Vagina (tissue), 2 donors: ENCODE measurements at regions not wholly inside any gene's neighbourhood (a gene's known extent, or its start where the extent isn't known, plus 50 kb on each side); places are given as distances from the start of the nearest gene placed in this dataset.

ENCODE experiments used
- DNase-seq, 2 donors: peaks; one replicate each; pipeline ENCODE4 v3.0.0-alpha.2; 2017; ENCODE audit errors: extremely low spot score in 2 of 2
- H3K27ac ChIP-seq: fragments of 200-600 bp; sonication (generic); one replicate; pipeline ENCODE4 v1.5.1; 2019
- H3K27me3 ChIP-seq: fragments of 200-600 bp; sonication (generic); one replicate; pipeline ENCODE4 v1.5.1; 2019
- H3K36me3 ChIP-seq, 2 donors: fragments of 200-600 bp; sonication (generic); one replicate each; pipeline ENCODE4 v1.5.1; 2017 to 2019
- H3K4me1 ChIP-seq: fragments of 200-600 bp; sonication (generic); one replicate; pipeline ENCODE4 v1.5.1; 2019
- H3K4me3 ChIP-seq, 2 donors: fragments of 200-600 bp; sonication (generic); 1 replicate in 1 of 2; 2 replicates in 1 of 2; pipeline ENCODE4 v1.5.1; 2016 to 2019
- H3K9me3 ChIP-seq: fragments of 200-600 bp; sonication (generic); one replicate; pipeline ENCODE4 v1.5.1; 2019
- CTCF ChIP-seq, 3 experiments: fragments of 450-650 bp in 2 of 3; fragments of 200-600 bp in 1 of 3; sonication (generic) in 1 of 3; IDR thresholded peaks; one replicate each; pipeline ENCODE4 v1.5.1; 2017 to 2019; ENCODE audit warnings: antibody characterized with exemption in 3 of 3, mild to moderate bottlenecking in 2 of 3, moderate library complexity in 2 of 3
- POLR2A ChIP-seq, 2 donors: fragments of 450-650 bp; IDR thresholded peaks; one replicate each; pipeline ENCODE4 v1.6.1; 2017; ENCODE audit warnings: antibody characterized with exemption in 2 of 2, mild to moderate bottlenecking in 2 of 2, moderate library complexity in 2 of 2
- POLR2AphosphoS5 ChIP-seq, 2 donors: sonication (generic); formaldehyde crosslinking; IDR thresholded peaks; one replicate each; pipeline ENCODE4 v1.9.0; 2017; ENCODE audit warnings: antibody characterized with exemption in 2 of 2, mild to moderate bottlenecking in 2 of 2, low read depth in 1 of 2; ENCODE audit not compliant: insufficient read depth in 1 of 2
- intact Hi-C: fragments of 100-400 bp; cut with DNase I; formaldehyde crosslinking; loops from one replicate; pipeline ENCODE4 v1.15.1; 2023

- intact Hi-C loops = no loop called here
- DNase-seq = no peak
- Histone ChIP-seq H3K4me1 (peaks cover 11% of the 10 kb centered on the region), H3K9me3 (no peaks in the 10 kb centered on the region), H3K4me3 (no peak overlapping the region), H3K36me3 (no peaks in the 10 kb centered on the region), H3K27ac (no peak overlapping the region), H3K27me3 (no peaks in the 10 kb centered on the region)
- no peak for TF ChIP-seq POLR2A (IDR thresholded peaks at IDR 0.05)
- no peak for TF ChIP-seq POLR2AphosphoS5 (IDR thresholded peaks at IDR 0.05; ENCODE audit: insufficient read depth in 1 of 2, low read depth in 1 of 2)
- TF ChIP-seq CTCF (IDR thresholded peaks at IDR 0.05) = no peak
These were observed 380.2 kb downstream of the LNPK start for GRCh38 chr2:175621821-175622220.

GRCh38 chr2:175620106-175620505 is 382.0 kb downstream of the LNPK start:
- Histone ChIP-seq H3K9me3 (no peaks in the 10 kb centered on the region), H3K27me3 (no peaks in the 10 kb centered on the region), H3K27ac (no peak overlapping the region), H3K4me3 (no peak overlapping the region), H3K4me1 (peaks cover 11% of the 10 kb centered on the region), H3K36me3 (no peaks in the 10 kb centered on the region)
- intact Hi-C loops = no loop called here
- TF ChIP-seq CTCF (IDR thresholded peaks at IDR 0.05) = no peak
- no peak for TF ChIP-seq POLR2AphosphoS5 (IDR thresholded peaks at IDR 0.05; ENCODE audit: insufficient read depth in 1 of 2, low read depth in 1 of 2)
- no peak for TF ChIP-seq POLR2A (IDR thresholded peaks at IDR 0.05)
- DNase-seq = no peak

GRCh38 chr2:175619179-175620045 is 382.7 kb downstream of the LNPK start:
- Histone ChIP-seq H3K27ac (no peak overlapping the region), H3K4me3 (no peak overlapping the region), H3K9me3 (no peaks in the 10 kb centered on the region), H3K4me1 (peaks cover 4% of the 10 kb centered on the region), H3K27me3 (no peaks in the 10 kb centered on the region), H3K36me3 (no peaks in the 10 kb centered on the region)
- TF ChIP-seq POLR2AphosphoS5 (IDR thresholded peaks at IDR 0.05; ENCODE audit: insufficient read depth in 1 of 2, low read depth in 1 of 2) (no peak), POLR2A (IDR thresholded peaks at IDR 0.05) (no peak), CTCF (IDR thresholded peaks at IDR 0.05) (no peak)
- DNase-seq = no peak
- intact Hi-C loops = no loop called here

GRCh38 chr2:175612280-175612679 is 389.8 kb downstream of the LNPK start:
- no peak overlapping the region for H3K27ac ChIP-seq
- H3K27me3 ChIP-seq = no peaks in the 10 kb centered on the region
- no peak for DNase-seq
- no peak overlapping the region for H3K4me3 ChIP-seq
- intact Hi-C loops = no loop called here
- H3K36me3 ChIP-seq = no peaks in the 10 kb centered on the region
- H3K9me3 ChIP-seq = no peaks in the 10 kb centered on the region
- no peaks in the 10 kb centered on the region for H3K4me1 ChIP-seq
- no peak for TF ChIP-seq POLR2AphosphoS5 (IDR thresholded peaks at IDR 0.05; ENCODE audit: insufficient read depth in 1 of 2, low read depth in 1 of 2)
- no peak for TF ChIP-seq POLR2A (IDR thresholded peaks at IDR 0.05)
- TF ChIP-seq CTCF (IDR thresholded peaks at IDR 0.05) = no peak
